Fibroblast of skin of scalp (primary cell): ENCODE measurements at regions not wholly inside any gene's neighbourhood (a gene's known extent, or its start where the extent isn't known, plus 50 kb on each side); places are given as distances from the start of the nearest gene placed in this dataset.

Source experiments
- DNase-seq: peaks from one replicate; pipeline ENCODE4 v3.0.0-alpha.2; 2013

DNA sequence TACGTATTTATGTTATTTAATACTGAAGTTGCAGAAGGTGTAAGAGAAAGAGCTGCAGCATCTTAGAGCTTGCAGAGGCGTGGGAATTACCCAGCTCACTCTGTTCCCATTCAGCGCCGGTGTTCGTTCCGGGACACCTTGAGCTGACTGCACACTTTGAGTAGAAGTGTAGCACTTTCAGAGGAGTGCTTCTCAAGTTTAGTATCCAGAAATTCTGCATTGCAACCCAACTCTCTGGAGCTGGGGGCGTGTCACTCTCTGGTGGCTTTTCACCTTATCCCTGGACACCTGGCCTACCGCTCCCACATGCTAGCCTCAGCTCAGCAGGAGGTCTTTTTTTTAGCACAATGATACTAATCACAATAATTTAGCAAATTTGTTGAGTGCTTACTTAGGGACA is 66.4 kb upstream of the SHH start:
- DNase-seq, result no peak

- no peak for DNase-seq
Measured at GRCh38 chr7:155878250-155878649, 66.0 kb upstream of the SHH start.

- no peak for DNase-seq
Measured at GRCh38 chr7:155877167-155877566, 64.9 kb upstream of the SHH start.

DNA sequence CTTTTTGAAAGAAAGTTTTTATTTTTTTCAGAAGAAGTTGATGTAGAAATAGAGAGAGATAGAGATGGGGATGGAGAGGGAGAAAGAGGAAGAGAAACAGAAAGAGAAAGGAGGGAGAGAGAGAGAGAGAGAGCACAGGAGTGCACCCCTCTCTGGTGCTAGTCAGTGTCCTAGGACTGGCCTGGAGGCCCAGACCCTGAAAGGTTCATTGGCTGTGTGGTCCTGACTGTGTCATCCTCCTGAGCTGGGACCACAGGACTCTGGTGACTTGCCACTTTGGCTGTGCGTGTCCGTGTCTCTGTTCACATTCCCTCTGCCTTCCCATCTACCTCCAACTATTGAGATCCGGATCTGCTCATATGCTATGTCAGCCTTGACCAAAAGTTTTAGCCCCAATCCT is 62.1 kb upstream of the SHH start:
- DNase-seq, result no peak

GRCh38 chr7:155874010-155874409 is 61.7 kb upstream of the SHH start:
- no peak for DNase-seq

DNA sequence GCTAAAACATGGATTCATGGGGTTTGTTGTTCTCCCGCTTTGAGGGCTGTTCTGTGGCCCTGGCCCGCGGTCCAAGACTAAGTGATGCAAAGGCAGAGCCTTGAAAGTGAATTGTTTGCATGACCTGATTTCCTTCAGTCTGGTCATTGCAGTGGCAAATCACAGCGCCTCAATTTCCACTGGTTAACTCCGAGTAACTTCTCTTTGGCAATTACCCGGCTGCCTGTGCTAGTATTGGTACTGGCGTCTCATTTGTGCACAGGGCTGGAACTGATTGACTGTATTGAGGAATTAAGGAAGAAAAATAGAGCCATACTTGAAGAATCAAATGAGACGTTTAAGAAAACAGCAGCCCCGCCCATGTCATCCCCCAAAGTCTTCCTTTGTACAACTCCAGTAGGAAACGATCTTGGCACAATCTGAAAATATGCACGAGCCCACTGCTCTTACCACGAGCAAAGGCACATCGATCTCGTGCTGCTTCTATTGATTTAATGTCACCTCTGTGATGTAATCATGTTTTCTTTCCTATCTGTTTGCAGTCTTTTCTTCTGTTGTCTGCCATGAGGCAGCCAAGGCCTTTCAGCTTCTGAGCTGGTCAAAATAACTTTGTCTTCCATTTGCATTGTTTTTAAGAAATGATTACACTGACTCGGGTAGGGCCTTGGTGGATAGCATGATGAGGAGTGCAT is 60.6 kb upstream of the SHH start:
- no peak for DNase-seq

GRCh38 chr7:155871211-155871610 is 58.9 kb upstream of the SHH start:
- no peak for DNase-seq

- no peak for DNase-seq
Measured at GRCh38 chr7:155870334-155871180, 58.3 kb upstream of the SHH start.

DNA sequence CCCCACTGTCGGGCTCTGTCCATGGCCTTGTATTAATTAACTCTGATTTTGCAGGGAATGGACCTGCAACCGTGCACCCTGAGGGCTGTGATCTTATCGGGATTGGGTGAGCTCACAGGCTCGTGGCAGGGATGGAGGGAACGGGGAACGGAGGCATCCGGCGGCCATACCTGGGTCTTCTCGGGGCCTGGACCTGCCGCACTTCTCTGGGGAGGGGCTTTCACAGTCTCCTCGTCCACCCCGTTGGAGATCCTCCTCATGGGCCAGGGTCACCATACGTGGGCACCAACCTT is 57.5 kb upstream of the SHH start:
- no peak for DNase-seq

DNA sequence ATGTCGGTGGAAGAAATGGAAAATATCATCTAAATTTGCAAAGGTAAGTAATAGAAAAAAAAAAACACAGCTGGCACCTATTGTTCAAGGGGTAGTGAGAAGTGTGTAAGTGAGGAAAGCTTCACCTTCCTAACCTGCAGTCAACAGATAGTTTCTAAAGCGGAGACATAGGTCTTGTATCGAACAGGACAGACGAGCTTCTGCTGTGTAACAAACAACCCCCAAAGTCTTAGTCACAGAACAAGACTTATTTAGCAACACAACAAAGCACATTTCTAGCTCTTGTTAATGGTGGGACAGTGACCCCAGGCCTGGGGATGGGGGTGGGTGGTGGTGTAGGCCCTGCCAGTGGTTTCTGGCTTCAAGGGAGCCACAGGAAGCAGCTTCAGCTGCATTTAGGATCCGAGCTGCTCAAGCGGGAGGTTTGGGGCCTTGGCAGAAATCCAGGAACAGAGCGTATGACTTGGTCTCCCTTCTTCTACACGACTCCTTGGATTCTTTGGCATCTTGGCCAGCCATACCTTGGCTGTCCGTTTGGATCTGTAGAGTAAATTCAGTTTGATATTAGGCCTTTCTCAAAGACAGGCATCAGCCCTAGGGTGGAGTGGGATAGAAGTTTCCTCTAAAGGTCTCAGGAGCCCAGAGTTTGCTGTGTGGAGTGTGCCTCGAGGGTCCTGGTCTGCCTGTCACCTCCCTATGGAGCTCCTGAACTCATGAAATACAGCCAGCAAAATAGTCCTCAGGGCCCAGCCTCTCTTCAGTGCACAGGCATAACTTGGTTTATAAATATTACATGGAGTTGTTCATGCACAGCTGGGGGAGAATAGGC is 56.9 kb upstream of the SHH start:
- DNase-seq, result no peak

GRCh38 chr7:155867734-155868400 is 55.6 kb upstream of the SHH start:
- DNase-seq, result no peak

DNA sequence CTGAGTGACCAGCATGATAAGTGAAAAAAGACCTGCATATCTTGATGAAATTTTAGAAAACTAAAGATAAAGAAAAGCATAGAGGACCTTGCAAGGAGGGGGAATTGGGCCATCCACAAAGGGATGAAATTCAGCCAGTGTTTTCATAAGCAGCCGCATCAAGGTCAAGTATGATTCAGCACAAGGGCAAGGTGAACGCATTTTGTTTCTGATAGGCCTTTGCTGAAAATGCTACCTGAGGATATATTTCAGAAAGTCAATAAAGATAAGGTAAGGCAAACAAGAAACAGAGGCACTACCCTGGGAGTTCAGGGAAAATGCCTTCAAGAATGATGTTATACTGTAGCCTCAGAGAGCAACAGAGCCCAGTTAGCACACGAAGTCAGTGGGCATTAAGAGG is 55.0 kb upstream of the SHH start:
- no peak for DNase-seq

DNA sequence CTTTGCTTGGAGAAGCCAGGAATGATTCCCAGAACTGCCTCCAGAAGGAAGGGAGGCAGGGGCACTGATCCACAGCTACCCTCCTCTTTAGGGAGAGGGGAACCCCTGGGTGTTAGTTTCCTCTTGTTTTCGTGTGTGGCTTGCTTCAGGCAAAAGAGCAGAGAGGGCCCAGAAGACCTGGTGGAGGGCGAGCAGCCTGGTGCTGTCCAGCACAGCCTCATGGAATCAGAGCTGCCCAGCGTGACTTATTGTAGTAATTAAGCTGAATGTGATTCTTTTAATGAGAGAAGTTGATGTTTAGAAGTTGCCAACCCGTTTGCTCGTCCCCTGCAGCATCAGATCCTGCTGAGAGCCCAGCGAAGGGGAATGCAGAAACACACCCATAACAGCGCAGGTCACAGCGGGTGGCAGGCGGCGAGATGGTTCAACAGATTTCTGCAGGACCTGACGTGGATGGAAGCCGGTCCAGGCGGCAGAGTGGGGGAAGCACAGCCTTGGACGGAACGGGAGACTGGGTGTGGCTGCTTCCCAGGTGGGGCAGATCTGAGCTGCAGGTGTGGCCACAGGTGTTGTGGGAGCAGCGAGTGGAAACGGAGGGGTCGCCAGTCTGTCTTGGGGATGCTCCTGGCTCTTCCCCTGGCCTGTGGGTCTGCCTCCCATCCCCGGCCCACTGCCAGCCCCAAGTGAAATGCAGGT is 53.7 kb upstream of the SHH start:
- DNase-seq, result no peak

GRCh38 chr7:155864991-155865690 is 52.9 kb upstream of the SHH start:
- DNase-seq, result no peak

DNA sequence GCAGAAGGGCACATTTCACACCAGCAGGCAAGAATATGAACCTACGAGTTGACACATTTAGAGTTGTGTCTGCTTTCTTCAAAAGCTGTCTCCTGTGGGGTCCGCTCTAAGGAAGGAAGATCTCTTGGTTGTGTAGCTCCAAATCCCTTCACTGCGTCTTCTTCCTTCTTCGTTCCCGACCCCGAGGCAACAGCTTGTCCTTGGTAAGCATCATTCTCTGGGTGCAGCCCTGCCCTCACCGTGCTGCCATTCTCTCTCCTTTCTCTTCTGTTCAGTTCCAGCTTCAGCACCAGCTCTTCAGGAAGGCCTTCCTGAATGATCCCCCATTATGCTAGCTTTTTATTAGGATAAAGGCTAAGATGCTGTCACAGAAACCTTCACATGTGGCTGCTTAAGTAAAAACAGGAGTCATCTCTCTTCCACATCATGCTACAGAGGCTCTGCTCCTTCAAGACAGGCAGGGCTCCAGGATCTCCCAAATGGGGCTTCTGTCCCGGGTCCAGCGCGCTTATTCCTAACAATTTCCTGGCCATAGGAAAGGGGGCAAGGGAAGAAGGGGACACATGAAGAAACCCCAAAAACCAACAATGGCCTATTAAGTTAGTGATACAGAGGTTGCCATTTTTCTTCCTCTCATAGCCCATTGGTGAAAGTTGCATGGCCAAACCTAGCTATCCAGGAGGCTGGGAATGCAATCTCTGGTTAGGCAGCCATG is 52.2 kb upstream of the SHH start:
- DNase-seq, result no peak

DNA sequence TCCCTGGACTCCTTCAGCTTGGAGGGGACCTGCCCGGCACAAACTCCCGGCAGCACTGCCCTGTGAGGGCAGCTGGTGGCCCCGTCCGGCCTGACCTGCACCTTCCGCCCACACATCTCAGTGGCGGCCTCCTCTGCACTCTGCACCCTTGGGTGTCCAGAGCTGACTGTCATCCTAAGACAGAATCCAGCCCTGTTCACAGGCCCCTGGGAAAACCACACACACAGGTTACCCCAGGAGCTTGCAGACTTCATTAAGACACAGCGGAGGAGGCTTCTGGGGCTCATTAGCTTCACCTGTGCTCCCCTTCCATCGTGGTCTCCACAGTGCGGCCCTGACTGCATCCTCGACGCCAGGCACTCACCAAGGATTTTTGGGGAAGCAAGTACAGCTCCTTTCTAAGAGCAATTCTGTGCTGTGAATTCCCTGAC is 51.5 kb upstream of the SHH start:
- no peak for DNase-seq

DNA sequence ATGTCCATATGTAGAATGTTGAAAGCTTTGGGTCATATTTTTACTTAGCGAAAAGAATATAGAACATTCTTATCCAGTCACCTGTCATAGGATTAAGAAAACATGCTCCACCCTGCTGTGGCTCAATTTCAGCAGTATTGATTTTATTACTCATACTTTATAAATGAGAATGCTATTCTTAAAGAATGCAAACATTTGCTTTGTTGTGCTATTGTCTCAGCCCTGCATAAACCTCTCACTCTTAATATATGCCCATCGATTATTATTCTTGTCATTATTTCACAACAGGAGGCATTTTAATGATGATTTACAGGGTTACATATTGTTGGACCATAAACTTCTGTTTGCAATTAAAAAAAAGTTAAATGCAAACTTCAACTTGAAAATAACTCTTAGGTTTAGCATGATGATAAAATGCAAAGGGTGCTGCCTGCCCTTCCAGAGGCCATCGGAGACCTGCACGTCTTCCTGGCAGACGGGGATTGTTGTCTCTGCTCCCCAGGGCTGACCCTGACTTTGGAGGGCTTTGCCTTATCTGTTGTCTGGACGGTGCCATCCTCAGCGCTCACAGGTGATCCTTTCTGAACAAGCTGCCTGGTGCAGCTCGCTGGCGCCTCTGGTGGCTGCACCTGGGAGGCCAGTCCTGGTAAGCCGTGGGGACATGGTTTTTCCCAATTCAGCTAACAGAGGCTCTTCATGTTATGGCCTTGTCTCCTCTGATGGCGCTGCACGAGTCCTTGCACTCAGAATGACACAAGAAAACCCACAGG is 50.0 kb upstream of the SHH start:
- DNase-seq, result no peak
